Hindlimb muscle (tissue), 1 donor: ENCODE measurements at regions not wholly inside any gene's neighbourhood (a gene's known extent, or its start where the extent isn't known, plus 50 kb on each side); places are given as distances from the start of the nearest gene placed in this dataset.
"Not testable (repeated sequence)": the region's sequence is repeated elsewhere in the genome, so short reads cannot be mapped to it uniquely, and the experiment has no call there.

Experiments
- DNase-seq: peaks from one replicate; pipeline ENCODE4 v3.0.0-alpha.2; 2013

- no peak for DNase-seq
Observed at GRCh38 chr12:116687888-116688287, 50.0 kb downstream of the SPRING1 start.

GRCh38 chr12:116684891-116685290 lies 53.0 kb downstream of the SPRING1 start:
- no peak for DNase-seq

- no peak for DNase-seq
Observed at GRCh38 chr12:116677202-116677661, 60.6 kb downstream of the SPRING1 start.

GRCh38 chr12:116675339-116676107 lies 62.3 kb downstream of the SPRING1 start:
- no peak for DNase-seq

GRCh38 chr12:116674643-116675183 lies 63.2 kb downstream of the SPRING1 start:
- no peak for DNase-seq

GRCh38 chr12:116673681-116674111 lies 64.2 kb downstream of the SPRING1 start:
- no peak for DNase-seq

- no peak for DNase-seq
Observed at GRCh38 chr12:116672842-116673516, 64.9 kb downstream of the SPRING1 start.

- DNase-seq = no peak
Observed at GRCh38 chr12:116672010-116672409, 65.9 kb downstream of the SPRING1 start.

DNA sequence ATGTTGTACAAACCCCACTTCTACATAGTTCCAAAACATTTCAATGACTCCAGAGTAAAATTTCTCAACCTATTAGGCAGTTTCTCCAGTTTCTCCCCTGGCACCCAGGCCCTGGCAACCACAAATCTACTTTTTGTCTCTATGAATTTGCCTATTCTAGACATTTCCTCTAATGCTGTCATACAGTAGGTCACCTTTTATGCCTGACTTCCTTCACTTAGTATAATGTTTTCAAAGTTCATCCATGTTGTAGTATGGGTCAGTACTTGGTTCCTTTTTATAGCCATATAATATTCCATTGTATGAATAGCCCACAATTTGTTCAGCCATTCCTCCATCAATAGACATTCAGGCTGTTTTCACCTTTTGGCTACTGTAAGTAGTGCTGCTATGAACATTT lies 67.0 kb downstream of the SPRING1 start:
- no peak for DNase-seq

- DNase-seq = no peak
Observed at GRCh38 chr12:116667752-116668151, 70.1 kb downstream of the SPRING1 start.

DNA sequence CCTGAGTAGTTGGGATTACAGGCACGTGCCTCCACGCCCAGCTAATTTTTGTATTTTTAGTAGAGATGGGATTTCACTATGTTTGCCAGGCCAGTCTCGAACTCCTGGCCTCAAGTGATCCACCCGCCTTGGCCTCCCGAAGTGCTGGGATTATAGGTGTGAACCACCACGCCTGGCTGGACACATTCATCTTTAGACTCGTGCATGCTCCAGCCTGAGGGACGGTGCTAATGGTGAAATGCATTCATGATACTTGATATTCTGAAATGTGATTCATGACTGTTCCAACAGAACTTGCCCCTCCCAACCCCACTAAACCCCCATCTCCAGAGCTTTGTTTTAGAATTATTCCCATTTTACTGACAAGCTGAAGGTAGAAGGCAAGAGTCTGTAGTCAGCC lies 71.0 kb downstream of the SPRING1 start:
- DNase-seq = not testable (repeated sequence)

DNA sequence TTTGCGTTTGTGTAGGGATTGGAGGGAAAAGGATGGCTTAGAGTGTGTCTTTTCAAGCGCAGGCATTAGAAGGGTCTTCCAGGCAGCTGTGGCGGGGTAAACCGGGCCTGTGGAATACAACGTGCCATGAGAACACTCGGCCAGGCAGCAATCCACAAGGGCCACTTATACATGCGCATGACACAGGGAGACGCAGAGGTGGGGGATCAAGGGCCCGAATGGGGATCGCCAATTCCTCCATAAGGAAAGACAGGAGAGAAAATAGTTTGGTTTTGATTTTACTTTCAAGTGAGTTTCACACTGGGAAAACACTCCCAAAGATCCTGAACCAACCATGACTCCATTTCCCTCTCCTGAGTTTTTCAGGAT lies 71.6 kb downstream of the SPRING1 start:
- DNase-seq = no peak

DNA sequence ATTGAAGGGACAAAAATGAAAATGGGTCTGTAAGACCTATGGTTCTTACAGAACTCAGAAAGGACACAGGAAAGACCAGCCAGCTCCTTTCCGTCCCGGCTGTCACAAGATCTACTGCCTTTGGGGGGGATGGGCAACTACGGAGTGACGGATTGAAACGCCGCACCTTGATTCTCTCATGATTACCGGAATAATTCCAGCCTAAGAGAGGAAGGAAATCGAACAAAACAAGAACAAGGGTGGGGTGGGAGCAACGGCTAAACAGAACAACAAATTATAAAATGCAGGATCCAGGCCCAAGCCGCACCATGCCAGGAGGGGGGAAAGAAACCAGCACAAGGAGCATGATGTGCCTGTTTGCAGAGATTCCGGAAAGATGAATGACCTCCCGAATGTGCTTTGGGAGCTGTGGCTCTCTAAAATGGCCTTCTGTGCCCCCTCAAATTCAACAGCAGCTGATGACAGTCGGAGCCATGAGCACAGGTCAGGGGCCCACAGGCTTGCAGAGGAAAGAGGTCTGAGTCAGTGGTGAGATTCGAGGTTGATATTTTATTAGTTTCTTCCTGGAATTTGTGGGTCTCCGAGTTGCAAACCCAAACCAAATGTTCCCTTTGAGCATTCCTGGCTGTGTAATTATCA lies 72.1 kb downstream of the SPRING1 start:
- no peak for DNase-seq

GRCh38 chr12:116664085-116664484 lies 73.8 kb downstream of the SPRING1 start:
- DNase-seq = no peak

GRCh38 chr12:116662612-116663144 lies 75.2 kb downstream of the SPRING1 start:
- DNase-seq = no peak

- no peak for DNase-seq
Observed at GRCh38 chr12:116661341-116661740, 76.5 kb downstream of the SPRING1 start.

- not testable (repeated sequence) for DNase-seq
Observed at GRCh38 chr12:116660740-116661139, 77.1 kb downstream of the SPRING1 start.

DNA sequence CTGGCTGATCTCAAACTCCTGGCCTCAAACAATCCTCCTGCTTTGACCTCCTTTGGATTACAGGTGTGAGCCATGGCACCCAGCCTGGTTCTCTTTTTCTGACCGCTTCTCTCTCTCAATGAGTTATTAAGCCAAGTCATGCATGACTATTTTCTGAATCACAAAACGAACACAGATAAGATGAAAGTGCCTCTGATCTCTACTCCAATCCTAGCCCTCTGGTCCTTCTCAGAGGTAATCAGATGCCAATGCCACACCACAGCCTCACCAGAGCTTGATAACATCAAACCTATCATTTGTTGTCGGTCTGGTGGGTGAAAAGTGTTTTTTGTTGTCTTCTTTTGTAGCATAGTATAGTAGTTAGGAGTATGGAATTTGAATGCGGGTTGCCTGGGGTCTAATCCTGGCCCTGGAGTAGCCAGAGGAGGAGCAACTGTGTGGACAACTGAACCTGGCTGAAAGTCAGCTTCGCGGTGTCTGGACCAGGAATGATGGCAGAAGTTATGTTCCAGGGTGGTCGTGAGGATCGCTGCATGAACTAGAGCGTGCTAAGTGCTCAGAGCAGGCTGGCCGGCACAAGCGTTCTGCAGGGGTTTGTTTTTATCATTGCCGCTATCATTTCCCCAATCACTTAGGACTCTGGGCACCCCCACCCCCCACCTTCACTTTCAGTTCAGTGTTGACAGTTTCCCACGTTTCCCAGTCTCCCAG lies 77.9 kb downstream of the SPRING1 start:
- DNase-seq = no peak

- no peak for DNase-seq
Observed at GRCh38 chr12:116657921-116658495, 79.9 kb downstream of the SPRING1 start.

GRCh38 chr12:116656306-116656705 lies 81.6 kb downstream of the SPRING1 start:
- DNase-seq = peak; percentile 61

GRCh38 chr12:116654226-116654743 lies 83.6 kb downstream of the SPRING1 start:
- DNase-seq = no peak

DNA sequence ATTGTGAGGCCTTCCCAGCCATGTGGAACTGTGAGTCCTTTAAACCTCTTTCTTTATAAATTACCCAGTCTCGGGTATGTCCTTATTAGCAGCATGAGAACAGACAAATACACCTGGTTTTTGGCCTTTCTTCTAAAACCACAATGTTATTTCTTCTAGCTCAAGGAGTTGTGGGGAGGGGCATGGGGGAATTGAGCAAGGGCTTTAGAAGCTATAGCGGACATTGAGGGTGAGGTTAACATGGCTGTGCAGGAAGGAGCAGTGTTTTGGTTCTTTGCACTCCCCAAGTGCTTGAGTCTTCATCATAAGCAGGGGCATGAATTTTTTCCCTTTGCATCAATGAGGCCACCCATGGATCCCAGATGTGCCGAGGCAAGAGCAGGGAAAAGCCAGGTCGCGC lies 86.8 kb downstream of the SPRING1 start:
- DNase-seq = no peak
